ENCODE measurements at regions not wholly inside any gene's neighbourhood (a gene's known extent, or its start where the extent isn't known, plus 50 kb on each side); places are given as distances from the start of the nearest gene placed in this dataset.

- TF ChIP-seq, protein P1, sequence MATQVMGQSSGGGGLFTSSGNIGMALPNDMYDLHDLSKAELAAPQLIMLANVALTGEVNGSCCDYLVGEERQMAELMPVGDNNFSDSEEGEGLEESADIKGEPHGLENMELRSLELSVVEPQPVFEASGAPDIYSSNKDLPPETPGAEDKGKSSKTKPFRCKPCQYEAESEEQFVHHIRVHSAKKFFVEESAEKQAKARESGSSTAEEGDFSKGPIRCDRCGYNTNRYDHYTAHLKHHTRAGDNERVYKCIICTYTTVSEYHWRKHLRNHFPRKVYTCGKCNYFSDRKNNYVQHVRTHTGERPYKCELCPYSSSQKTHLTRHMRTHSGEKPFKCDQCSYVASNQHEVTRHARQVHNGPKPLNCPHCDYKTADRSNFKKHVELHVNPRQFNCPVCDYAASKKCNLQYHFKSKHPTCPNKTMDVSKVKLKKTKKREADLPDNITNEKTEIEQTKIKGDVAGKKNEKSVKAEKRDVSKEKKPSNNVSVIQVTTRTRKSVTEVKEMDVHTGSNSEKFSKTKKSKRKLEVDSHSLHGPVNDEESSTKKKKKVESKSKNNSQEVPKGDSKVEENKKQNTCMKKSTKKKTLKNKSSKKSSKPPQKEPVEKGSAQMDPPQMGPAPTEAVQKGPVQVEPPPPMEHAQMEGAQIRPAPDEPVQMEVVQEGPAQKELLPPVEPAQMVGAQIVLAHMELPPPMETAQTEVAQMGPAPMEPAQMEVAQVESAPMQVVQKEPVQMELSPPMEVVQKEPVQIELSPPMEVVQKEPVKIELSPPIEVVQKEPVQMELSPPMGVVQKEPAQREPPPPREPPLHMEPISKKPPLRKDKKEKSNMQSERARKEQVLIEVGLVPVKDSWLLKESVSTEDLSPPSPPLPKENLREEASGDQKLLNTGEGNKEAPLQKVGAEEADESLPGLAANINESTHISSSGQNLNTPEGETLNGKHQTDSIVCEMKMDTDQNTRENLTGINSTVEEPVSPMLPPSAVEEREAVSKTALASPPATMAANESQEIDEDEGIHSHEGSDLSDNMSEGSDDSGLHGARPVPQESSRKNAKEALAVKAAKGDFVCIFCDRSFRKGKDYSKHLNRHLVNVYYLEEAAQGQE (IDR thresholded peaks at IDR 0.05; ENCODE audit: insufficient read depth in 1 of 2, low read depth in 2 of 2, low read length in 2 of 2) = no peak
- TF ChIP-seq POLR2AphosphoS5 (IDR thresholded peaks at IDR 0.05; ENCODE audit: low read depth, low read length) (no peak), TAF1 (IDR thresholded peaks at IDR 0.05; ENCODE audit: borderline replicate concordance, insufficient read depth, low read length) (no peak), SIN3A (IDR thresholded peaks at IDR 0.05; ENCODE audit: borderline replicate concordance, insufficient read depth, low read length) (no peak), FOXP2 (optimal IDR thresholded peaks at IDR 0.05; ENCODE audit: borderline replicate concordance, extremely low read depth, extremely low read length, insufficient read depth) (no peak)
These were observed 80.1 kb downstream of the ESM1 start for GRCh38 chr5:54905246-54905795.

Data from PFSK-1 (cell line).